Pulmonary artery endothelial cell (primary cell): ENCODE measurements at regions not wholly inside any gene's neighbourhood (a gene's known extent, or its start where the extent isn't known, plus 50 kb on each side); places are given as distances from the start of the nearest gene placed in this dataset.
"Not testable (repeated sequence)": the region's sequence is repeated elsewhere in the genome, so short reads cannot be mapped to it uniquely, and the experiment has no call there.

Experiments
- DNase-seq: peaks from one replicate; pipeline ENCODE4 v3.0.0-alpha.2; 2011; ENCODE audit warnings: low read depth, low spot score

GRCh38 chr6:121548131-121548530, 112.7 kb downstream of the GJA1 start:
- DNase-seq, result no peak

GRCh38 chr6:121549736-121550135, 114.3 kb downstream of the GJA1 start:
- no peak for DNase-seq

- no peak for DNase-seq
These were observed 115.1 kb downstream of the GJA1 start for GRCh38 chr6:121550491-121551010.

DNA sequence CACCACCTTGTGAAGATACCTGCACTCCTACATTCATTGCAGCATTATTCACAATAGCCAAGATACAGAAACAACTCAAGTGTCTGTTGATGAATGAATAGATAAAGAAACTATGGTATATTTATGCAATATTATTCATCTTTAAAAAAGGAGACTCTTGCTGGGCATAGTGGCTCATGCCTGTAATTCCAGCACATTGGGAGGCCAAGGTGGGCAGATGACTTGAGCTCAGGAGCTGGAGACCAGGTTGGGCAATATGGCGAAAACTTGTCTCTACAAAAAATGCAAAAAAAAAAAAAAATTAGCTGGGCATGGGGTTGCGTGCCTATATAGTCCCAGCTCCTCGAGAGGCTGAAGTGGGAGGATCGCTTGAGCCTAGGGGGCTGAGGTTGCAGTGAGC, 119.8 kb downstream of the GJA1 start:
- no peak for DNase-seq

GRCh38 chr6:121556149-121556548, 120.7 kb downstream of the GJA1 start:
- DNase-seq, result not testable (repeated sequence)

DNA sequence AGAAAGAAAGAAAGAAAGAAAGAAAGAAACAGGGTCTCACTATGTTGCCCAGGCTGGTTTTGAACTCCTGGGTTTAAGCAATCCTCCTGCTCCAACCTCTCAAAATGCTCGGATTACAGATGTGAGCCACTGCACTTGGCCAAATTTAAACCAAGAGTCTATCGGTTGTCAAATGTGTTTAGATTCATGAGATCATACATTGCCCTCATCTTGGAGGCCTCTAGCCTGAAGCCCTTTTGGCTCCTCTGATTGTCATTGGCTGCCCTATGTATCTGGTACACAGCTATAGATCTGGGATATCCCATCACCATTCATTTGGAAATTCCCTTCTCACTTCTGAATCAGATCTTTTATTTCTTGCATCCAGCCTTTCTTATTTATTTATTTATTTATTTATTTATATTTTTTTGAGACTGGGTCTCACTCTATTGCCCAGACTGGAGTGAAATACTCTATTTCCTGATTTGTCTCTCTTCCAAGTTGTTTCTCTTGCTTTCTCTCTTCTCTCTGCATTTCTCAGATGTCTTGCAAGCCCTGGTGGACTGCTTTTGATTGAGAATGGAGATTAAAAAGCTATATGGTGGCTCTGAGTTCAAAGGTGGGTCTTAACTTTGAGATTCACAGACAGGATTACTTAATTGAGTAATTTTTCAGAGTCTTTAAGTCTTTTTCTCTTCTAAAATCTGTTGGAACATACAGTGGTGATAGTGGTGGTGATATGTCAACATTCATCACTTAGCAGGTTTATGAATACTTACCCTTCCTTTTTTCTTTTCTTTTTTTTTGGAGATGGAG, 121.9 kb downstream of the GJA1 start:
- DNase-seq, result no peak

DNA sequence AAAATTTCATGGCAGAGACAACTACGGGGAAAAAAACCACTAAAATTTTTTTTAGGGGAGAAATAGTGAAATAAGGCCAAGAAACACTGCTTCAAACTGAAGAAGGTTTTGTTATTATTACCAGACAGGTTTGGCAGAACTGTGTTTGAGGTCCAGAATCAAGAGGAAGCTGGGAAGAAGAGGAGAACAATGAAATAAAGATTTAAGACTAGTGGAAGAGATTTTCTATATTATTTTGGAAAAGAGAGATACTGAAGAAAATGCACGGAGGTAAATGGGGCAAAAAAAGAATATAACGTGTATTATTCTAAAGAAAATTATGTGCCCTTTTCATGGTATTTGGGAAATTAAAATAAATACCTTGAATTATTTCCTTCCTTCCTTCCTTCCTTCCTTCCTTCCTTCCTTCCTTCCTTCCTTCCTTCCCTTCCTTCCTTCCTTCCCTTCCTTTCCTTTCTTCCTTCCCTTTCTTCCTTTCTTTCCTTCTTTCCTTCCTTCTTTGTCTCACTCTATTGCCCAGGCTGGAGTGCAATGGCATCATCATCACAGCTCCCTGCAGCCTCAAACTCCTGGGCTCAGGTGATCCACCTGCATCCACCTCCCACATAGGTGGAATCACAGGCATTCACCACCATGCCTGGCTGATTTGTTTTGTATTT, 124.3 kb downstream of the GJA1 start:
- no peak for DNase-seq

DNA sequence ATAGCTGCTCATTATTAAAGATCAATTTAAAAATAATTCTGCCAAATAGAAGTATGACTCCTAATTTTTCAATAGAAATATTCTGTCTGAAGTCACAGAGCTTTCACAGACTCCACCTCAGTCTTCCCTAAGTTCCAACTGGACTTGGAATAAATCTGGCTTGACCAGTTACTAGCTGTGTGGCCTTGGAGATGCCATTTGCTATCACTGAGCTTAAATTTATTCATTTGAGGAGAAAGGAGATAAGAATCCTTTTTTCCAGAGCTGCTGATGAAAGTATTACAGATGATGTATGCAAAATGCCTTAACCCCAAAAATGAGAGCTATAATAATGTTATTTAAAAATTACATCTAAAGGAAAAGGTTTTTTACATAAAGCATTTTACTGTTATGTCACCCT, 125.0 kb downstream of the GJA1 start:
- no peak for DNase-seq

DNA sequence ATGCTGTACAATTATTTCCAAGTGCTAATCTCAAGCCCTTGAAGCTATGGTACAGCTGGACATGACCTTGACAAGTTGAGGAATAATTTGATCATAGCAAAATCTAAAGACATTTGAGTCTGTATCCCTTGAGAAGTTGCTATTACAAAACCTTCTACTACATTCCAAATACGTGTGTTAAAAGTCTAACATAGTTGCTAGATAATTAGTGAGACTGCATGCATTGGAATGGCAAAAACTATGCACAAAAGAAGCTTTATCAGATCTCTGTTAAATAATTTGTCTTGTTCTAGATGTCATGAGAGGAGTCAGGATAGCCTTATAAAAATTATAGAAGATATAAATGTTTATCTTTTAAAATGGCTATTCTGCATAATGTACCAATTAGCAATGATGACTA, 127.8 kb downstream of the GJA1 start:
- no peak for DNase-seq

DNA sequence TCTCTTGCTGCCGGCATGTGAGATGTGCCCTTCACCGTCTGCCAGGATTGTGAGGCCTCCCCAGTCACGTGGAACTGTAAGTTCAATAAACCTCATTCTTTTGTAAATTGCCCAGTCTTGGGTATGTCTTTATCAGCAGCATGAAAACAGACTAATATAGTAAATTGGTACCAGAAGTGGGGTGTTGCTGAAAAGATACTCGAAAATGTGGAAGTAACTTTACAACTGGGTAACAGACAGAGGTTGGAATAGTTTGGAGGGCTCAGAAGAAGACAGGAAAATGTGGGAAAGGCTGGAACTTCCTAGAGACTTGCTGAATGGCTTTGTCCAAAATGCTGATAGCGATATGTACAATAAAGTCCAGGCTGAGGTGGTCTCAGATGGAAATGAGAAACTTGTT, 129.1 kb downstream of the GJA1 start:
- DNase-seq, result not testable (repeated sequence)

DNA sequence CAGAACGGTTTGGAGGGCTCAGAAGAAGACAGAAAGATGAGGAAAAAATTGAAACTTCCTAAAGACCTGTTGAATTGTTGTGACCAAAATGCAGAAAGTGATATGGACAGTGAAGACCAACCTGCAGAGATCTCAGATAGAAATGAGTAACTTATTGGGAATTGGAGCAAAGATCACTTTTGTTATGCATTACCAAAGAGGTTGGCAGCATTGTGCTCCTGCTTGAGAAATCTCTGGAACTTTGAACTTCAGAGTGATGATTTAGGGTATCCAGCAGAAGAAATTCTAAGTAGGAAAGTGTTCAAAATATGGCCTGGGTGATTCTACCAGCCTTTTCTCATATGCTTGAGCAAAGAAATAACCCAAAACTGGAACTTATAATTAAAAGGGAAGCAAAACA, 136.0 kb downstream of the GJA1 start:
- no peak for DNase-seq

GRCh38 chr6:121573481-121573880, 138.0 kb downstream of the GJA1 start:
- peak; percentile 27 for DNase-seq

GRCh38 chr6:121578216-121578615, 142.8 kb downstream of the GJA1 start:
- DNase-seq, result no peak

- DNase-seq, result no peak
These were observed 144.0 kb downstream of the GJA1 start for GRCh38 chr6:121579478-121579877.

GRCh38 chr6:121581327-121581726, 145.9 kb downstream of the GJA1 start:
- no peak for DNase-seq

GRCh38 chr6:121582262-121582661, 146.8 kb downstream of the GJA1 start:
- DNase-seq, result no peak

DNA sequence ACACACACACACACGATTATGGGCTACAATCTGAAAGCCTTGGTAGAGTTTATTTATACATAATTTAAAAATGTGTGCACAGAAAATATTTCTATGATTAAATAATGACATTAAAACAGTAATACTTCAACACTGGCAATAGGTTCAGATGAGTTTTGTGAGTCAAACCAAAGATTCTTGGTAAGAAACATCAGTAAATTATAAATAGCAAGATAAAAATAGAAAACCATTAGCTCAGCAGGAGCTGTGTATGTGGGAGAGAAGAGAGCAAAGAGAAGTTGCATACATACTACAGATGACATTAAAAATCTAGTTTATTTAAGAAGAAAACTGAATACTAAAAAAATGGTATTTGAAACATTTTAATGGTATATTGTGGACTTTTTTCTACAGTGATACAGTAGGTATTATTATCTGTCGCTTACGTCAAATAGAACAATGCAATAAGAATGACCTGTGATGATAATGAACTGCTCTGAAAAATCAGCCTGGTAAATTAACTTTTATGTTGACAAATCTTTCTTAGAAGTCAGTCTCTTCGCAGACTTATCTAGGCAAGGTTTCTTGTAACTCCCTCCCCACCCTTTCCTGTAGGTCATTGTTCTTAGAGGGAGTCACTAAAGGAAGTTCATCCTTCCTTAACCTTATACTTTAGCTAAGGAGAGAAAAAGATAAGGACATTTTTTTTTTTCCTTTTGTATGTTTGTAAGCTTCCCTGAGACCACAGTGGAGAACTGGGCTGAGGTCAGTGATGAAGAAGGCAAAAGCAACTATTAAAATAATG, 149.3 kb downstream of the GJA1 start:
- DNase-seq, result no peak

- DNase-seq, result no peak
These were observed 155.0 kb downstream of the GJA1 start for GRCh38 chr6:121590438-121590837.

DNA sequence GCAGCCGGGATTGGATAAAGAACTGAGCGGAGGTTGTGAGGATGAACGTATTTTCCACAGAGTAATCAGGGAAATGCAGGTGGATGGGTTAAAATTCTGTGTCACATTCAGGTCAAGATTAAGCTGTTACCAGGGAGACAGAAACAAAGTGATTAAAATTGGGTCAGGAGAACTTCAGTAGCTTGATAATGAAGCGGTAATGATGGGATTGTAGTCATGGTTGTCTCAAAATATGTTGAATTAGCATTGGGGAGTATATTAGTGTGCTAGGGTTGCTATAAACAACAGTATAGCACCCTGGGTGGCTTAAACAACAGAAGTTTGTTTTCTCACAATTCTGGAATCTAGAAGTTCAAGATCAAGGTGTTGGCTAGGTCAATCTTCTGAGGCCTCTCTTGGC, 155.5 kb downstream of the GJA1 start:
- DNase-seq, result no peak

- no peak for DNase-seq
These were observed 157.0 kb downstream of the GJA1 start for GRCh38 chr6:121592261-121592935.

DNA sequence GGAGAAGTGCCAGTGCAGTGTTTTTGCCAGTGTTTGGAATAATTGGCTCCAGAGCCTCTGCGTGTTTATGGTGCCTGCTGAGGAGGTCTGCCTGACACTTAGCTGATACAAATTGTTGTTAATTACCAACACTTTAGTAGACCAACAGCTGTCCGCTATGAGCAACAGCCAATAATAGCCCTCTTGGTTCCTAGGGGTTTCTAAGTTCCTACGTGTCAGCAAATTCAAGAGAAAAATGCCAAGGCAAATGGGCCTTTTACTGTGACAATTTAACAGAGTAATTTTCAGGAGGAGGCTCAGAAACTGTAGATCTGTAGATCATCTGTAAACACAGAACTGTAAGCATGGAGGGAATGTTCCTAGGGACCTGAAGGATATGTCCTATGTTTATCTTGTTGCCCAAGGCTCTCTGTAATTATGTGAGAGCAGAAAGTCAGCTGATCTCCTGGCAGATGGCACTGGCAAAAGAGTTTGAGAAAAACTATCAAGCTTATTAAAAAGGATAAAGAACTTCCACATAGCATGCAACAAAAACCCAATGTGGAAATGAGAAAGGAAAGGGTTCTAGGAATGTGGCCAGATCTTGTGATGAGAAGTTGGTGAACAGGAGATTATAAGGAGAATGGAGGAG, 157.7 kb downstream of the GJA1 start:
- DNase-seq, result no peak
